ENCODE measurements at regions not wholly inside any gene's neighbourhood (a gene's known extent, or its start where the extent isn't known, plus 50 kb on each side); places are given as distances from the start of the nearest gene placed in this dataset.

DNA sequence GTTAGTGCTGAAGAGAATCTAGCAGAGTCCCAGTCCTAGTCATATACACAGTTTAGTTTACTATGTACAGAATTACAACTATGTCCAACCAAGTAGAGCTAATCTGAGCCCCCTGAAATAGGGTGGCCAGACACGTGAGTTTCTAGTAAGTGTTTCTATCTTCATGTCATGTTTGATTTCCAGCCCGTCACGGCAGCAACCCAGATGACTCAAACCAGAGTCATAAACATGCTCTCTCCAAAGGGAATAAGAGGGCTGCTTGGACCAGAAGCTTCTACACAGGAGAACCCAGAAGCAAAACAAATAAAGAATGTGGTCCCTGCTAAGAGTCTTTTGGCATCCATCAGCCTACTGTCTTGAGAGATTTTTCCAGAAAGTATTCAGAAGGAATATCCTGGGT is 64.9 kb upstream of the WIPF1 start:
- CTCF ChIA-PET = no interaction called here
- peaks cover 15% of the 10 kb centered on the region for H3K4me1 Mint-ChIP-seq

DNA sequence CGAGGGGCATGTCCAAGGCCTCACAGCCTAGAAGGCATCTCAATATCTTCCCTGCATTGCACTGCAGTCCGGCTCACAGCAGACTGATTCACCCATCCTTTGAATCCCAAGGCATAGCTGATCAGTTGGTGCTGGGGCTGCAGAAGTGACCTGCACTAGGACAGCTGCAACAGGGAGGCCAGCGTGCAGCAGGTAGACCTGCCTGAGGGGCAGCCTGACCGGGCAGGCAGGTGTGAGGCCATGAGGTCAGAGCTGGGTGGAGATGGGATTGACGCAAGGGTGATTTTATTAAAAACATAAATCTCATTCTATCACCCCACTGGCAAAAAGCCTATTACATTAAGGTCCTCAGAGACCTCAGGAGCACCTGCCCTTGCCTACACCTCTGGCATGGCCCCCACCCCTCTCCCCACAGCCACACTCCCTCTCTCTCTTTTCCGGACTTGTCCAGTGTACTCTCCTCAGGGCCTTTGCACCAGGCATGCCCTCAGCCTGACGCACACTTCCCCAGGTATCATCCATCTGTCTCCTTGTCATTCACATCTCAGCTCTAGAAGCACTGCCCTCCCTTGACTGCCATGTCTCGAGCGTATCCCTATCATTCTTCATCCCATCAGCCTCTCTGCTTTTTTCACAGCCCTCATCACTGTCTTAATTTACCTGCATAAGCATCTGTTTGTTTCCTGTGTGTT is 63.5 kb upstream of the WIPF1 start:
- CTCF ChIA-PET = interaction anchor here (1.0 kb wide), 1 partner anchor 40 kb away, joined by 3 read pairs; no protein-coding TSS in a partner anchor
- DNase-seq (ENCODE audit: low spot score) (no peak), ATAC-seq (no peak)
- POLR2A ChIA-PET = no interaction called here
- Mint-ChIP-seq H3K4me3 (no peak overlapping the region), H3K27ac (no peak overlapping the region), H3K9me3 (peaks cover 9% of the 10 kb centered on the region), H3K36me3 (peaks cover under 1% of the 10 kb centered on the region; the same call in 1 of the 2 replicates), H3K27me3 (ENCODE audit: low read depth) (peaks cover 1% of the 10 kb centered on the region; the same call in 1 of the 2 replicates), H3K4me1 (peaks cover 8% of the 10 kb centered on the region)
- TF ChIP-seq, protein P1, sequence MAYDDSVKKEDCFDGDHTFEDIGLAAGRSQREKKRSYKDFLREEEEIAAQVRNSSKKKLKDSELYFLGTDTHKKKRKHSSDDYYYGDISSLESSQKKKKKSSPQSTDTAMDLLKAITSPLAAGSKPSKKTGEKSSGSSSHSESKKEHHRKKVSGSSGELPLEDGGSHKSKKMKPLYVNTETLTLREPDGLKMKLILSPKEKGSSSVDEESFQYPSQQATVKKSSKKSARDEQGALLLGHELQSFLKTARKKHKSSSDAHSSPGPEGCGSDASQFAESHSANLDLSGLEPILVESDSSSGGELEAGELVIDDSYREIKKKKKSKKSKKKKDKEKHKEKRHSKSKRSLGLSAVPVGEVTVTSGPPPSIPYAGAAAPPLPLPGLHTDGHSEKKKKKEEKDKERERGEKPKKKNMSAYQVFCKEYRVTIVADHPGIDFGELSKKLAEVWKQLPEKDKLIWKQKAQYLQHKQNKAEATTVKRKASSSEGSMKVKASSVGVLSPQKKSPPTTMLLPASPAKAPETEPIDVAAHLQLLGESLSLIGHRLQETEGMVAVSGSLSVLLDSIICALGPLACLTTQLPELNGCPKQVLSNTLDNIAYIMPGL (CRISPR knock-in tag; IDR thresholded peaks at IDR 0.05) = no peak
- TF ChIP-seq, protein P2, sequence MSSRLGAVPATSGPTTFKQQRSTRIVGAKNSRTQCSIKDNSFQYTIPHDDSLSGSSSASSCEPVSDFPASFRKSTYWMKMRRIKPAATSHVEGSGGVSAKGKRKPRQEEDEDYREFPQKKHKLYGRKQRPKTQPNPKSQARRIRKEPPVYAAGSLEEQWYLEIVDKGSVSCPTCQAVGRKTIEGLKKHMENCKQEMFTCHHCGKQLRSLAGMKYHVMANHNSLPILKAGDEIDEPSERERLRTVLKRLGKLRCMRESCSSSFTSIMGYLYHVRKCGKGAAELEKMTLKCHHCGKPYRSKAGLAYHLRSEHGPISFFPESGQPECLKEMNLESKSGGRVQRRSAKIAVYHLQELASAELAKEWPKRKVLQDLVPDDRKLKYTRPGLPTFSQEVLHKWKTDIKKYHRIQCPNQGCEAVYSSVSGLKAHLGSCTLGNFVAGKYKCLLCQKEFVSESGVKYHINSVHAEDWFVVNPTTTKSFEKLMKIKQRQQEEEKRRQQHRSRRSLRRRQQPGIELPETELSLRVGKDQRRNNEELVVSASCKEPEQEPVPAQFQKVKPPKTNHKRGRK (CRISPR knock-in tag; IDR thresholded peaks at IDR 0.05; ENCODE audit: borderline replicate concordance) = no peak
- TF ChIP-seq NR3C1 (CRISPR knock-in tag; conservative IDR thresholded peaks at IDR 0.05; ENCODE audit: low read depth) = no peak
- TF ChIP-seq, protein P3, sequence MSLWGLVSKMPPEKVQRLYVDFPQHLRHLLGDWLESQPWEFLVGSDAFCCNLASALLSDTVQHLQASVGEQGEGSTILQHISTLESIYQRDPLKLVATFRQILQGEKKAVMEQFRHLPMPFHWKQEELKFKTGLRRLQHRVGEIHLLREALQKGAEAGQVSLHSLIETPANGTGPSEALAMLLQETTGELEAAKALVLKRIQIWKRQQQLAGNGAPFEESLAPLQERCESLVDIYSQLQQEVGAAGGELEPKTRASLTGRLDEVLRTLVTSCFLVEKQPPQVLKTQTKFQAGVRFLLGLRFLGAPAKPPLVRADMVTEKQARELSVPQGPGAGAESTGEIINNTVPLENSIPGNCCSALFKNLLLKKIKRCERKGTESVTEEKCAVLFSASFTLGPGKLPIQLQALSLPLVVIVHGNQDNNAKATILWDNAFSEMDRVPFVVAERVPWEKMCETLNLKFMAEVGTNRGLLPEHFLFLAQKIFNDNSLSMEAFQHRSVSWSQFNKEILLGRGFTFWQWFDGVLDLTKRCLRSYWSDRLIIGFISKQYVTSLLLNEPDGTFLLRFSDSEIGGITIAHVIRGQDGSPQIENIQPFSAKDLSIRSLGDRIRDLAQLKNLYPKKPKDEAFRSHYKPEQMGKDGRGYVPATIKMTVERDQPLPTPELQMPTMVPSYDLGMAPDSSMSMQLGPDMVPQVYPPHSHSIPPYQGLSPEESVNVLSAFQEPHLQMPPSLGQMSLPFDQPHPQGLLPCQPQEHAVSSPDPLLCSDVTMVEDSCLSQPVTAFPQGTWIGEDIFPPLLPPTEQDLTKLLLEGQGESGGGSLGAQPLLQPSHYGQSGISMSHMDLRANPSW (CRISPR knock-in tag; conservative IDR thresholded peaks at IDR 0.05; ENCODE audit: low read depth) = no peak
- TF ChIP-seq ZNF138 (CRISPR knock-in tag; conservative IDR thresholded peaks at IDR 0.05) = no peak
- no peak for TF ChIP-seq CREM (CRISPR knock-in tag; IDR thresholded peaks at IDR 0.05)
- TF ChIP-seq ZNF121 (CRISPR knock-in tag; IDR thresholded peaks at IDR 0.05) = no peak
- TF ChIP-seq ZNF317 (CRISPR knock-in tag; IDR thresholded peaks at IDR 0.05; ENCODE audit: borderline replicate concordance, low read depth) = no peak
- TF ChIP-seq, protein P4, sequence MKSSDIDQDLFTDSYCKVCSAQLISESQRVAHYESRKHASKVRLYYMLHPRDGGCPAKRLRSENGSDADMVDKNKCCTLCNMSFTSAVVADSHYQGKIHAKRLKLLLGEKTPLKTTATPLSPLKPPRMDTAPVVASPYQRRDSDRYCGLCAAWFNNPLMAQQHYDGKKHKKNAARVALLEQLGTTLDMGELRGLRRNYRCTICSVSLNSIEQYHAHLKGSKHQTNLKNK (CRISPR knock-in tag; IDR thresholded peaks at IDR 0.05) = no peak

More for the DNA sequence above, 64.9 kb upstream of the WIPF1 start:
- Mint-ChIP-seq H3K27me3 (ENCODE audit: low read depth) (no peaks in the 10 kb centered on the region; the same call in 1 of the 2 replicates), H3K4me3 (no peak overlapping the region), H3K36me3 (no peaks in the 10 kb centered on the region), H3K9me3 (no peaks in the 10 kb centered on the region), H3K27ac (no peak overlapping the region)
- no peak for ATAC-seq
- TF ChIP-seq OVOL2 (CRISPR knock-in tag; IDR thresholded peaks at IDR 0.05; ENCODE audit: borderline replicate concordance) = no peak
- TF ChIP-seq FOXK1 (CRISPR knock-in tag; IDR thresholded peaks at IDR 0.05) = no peak
- no peak for TF ChIP-seq PRRX2 (CRISPR knock-in tag; IDR thresholded peaks at IDR 0.05)
- TF ChIP-seq MXD4 (CRISPR knock-in tag; IDR thresholded peaks at IDR 0.05; ENCODE audit: borderline replicate concordance) = no peak
- no peak for TF ChIP-seq EMX1 (CRISPR knock-in tag; IDR thresholded peaks at IDR 0.05)
- TF ChIP-seq, protein P5, sequence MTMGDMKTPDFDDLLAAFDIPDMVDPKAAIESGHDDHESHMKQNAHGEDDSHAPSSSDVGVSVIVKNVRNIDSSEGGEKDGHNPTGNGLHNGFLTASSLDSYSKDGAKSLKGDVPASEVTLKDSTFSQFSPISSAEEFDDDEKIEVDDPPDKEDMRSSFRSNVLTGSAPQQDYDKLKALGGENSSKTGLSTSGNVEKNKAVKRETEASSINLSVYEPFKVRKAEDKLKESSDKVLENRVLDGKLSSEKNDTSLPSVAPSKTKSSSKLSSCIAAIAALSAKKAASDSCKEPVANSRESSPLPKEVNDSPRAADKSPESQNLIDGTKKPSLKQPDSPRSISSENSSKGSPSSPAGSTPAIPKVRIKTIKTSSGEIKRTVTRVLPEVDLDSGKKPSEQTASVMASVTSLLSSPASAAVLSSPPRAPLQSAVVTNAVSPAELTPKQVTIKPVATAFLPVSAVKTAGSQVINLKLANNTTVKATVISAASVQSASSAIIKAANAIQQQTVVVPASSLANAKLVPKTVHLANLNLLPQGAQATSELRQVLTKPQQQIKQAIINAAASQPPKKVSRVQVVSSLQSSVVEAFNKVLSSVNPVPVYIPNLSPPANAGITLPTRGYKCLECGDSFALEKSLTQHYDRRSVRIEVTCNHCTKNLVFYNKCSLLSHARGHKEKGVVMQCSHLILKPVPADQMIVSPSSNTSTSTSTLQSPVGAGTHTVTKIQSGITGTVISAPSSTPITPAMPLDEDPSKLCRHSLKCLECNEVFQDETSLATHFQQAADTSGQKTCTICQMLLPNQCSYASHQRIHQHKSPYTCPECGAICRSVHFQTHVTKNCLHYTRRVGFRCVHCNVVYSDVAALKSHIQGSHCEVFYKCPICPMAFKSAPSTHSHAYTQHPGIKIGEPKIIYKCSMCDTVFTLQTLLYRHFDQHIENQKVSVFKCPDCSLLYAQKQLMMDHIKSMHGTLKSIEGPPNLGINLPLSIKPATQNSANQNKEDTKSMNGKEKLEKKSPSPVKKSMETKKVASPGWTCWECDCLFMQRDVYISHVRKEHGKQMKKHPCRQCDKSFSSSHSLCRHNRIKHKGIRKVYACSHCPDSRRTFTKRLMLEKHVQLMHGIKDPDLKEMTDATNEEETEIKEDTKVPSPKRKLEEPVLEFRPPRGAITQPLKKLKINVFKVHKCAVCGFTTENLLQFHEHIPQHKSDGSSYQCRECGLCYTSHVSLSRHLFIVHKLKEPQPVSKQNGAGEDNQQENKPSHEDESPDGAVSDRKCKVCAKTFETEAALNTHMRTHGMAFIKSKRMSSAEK (CRISPR knock-in tag; IDR thresholded peaks at IDR 0.05; ENCODE audit: borderline replicate concordance) = no peak
- TF ChIP-seq ZBTB21 (CRISPR knock-in tag; IDR thresholded peaks at IDR 0.05; ENCODE audit: borderline replicate concordance) = no peak
- TF ChIP-seq SMAD4 (CRISPR knock-in tag; IDR thresholded peaks at IDR 0.05) = no peak
- no peak for TF ChIP-seq RORB (CRISPR knock-in tag; IDR thresholded peaks at IDR 0.05)
- TF ChIP-seq, protein P6, sequence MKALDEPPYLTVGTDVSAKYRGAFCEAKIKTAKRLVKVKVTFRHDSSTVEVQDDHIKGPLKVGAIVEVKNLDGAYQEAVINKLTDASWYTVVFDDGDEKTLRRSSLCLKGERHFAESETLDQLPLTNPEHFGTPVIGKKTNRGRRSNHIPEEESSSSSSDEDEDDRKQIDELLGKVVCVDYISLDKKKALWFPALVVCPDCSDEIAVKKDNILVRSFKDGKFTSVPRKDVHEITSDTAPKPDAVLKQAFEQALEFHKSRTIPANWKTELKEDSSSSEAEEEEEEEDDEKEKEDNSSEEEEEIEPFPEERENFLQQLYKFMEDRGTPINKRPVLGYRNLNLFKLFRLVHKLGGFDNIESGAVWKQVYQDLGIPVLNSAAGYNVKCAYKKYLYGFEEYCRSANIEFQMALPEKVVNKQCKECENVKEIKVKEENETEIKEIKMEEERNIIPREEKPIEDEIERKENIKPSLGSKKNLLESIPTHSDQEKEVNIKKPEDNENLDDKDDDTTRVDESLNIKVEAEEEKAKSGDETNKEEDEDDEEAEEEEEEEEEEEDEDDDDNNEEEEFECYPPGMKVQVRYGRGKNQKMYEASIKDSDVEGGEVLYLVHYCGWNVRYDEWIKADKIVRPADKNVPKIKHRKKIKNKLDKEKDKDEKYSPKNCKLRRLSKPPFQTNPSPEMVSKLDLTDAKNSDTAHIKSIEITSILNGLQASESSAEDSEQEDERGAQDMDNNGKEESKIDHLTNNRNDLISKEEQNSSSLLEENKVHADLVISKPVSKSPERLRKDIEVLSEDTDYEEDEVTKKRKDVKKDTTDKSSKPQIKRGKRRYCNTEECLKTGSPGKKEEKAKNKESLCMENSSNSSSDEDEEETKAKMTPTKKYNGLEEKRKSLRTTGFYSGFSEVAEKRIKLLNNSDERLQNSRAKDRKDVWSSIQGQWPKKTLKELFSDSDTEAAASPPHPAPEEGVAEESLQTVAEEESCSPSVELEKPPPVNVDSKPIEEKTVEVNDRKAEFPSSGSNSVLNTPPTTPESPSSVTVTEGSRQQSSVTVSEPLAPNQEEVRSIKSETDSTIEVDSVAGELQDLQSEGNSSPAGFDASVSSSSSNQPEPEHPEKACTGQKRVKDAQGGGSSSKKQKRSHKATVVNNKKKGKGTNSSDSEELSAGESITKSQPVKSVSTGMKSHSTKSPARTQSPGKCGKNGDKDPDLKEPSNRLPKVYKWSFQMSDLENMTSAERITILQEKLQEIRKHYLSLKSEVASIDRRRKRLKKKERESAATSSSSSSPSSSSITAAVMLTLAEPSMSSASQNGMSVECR (CRISPR knock-in tag; IDR thresholded peaks at IDR 0.05; ENCODE audit: borderline replicate concordance) = no peak
- POLR2A ChIA-PET = no interaction called here
- no peak for DNase-seq (ENCODE audit: low spot score)

Data from WTC11 (cell line).